Hindlimb muscle (tissue), 1 donor: ENCODE measurements at regions not wholly inside any gene's neighbourhood (a gene's known extent, or its start where the extent isn't known, plus 50 kb on each side); places are given as distances from the start of the nearest gene placed in this dataset.

Experiments
- DNase-seq: peaks from one replicate; pipeline ENCODE4 v3.0.0-alpha.2; 2013

GRCh38 chr20:60718743-60719480, 533.1 kb upstream of the CDH4 start:
- no peak for DNase-seq

- no peak for DNase-seq
These were observed 526.7 kb upstream of the CDH4 start for GRCh38 chr20:60725311-60725906.

GRCh38 chr20:60727425-60727824, 524.6 kb upstream of the CDH4 start:
- DNase-seq = no peak

GRCh38 chr20:60728705-60729104, 523.4 kb upstream of the CDH4 start:
- DNase-seq = no peak

GRCh38 chr20:60729135-60729900, 522.7 kb upstream of the CDH4 start:
- no peak for DNase-seq

- no peak for DNase-seq
These were observed 519.7 kb upstream of the CDH4 start for GRCh38 chr20:60732322-60732721.

- DNase-seq = no peak
These were observed 504.0 kb upstream of the CDH4 start for GRCh38 chr20:60748086-60748485.

- DNase-seq = no peak
These were observed 502.1 kb upstream of the CDH4 start for GRCh38 chr20:60749804-60750602.

- no peak for DNase-seq
These were observed 501.2 kb upstream of the CDH4 start for GRCh38 chr20:60750909-60751308.

GRCh38 chr20:60751826-60752225, 500.2 kb upstream of the CDH4 start:
- DNase-seq = no peak

GRCh38 chr20:60752741-60753420, 499.2 kb upstream of the CDH4 start:
- DNase-seq = peak; percentile 46

- peak; percentile 30 for DNase-seq
These were observed 497.2 kb upstream of the CDH4 start for GRCh38 chr20:60754856-60755255.

- peak; percentile 30 for DNase-seq
These were observed 492.4 kb upstream of the CDH4 start for GRCh38 chr20:60759651-60760050.

- DNase-seq = peak; percentile 32
These were observed 491.6 kb upstream of the CDH4 start for GRCh38 chr20:60760256-60761000.

- DNase-seq = no peak
These were observed 491.0 kb upstream of the CDH4 start for GRCh38 chr20:60761056-60761455.

- DNase-seq = no peak
These were observed 489.7 kb upstream of the CDH4 start for GRCh38 chr20:60762386-60762785.

GRCh38 chr20:60764328-60764727, 487.7 kb upstream of the CDH4 start:
- DNase-seq = no peak

- no peak for DNase-seq
These were observed 487.3 kb upstream of the CDH4 start for GRCh38 chr20:60764771-60765170.

GRCh38 chr20:60765821-60766403, 486.1 kb upstream of the CDH4 start:
- no peak for DNase-seq

GRCh38 chr20:60768216-60768615, 483.8 kb upstream of the CDH4 start:
- no peak for DNase-seq

- DNase-seq = no peak
These were observed 471.6 kb upstream of the CDH4 start for GRCh38 chr20:60780388-60781025.
